PC-9 (cell line): ENCODE measurements at regions not wholly inside any gene's neighbourhood (a gene's known extent, or its start where the extent isn't known, plus 50 kb on each side); places are given as distances from the start of the nearest gene placed in this dataset.

Experiments
- BruUV-seq: library from RNA; stranded (reverse); fragments of 400-500 nt; replicated peaks from 2 replicates; lab custom pipeline; 2021; lab: Mats Ljungman, UMichigan
- CTCF ChIA-PET: fragments of 300-600 bp; sonication (Branson Sonifier 250); formaldehyde crosslinking; loops from one replicate; lab custom pipeline; 2022; ENCODE audit warnings: antibody characterized with exemption; lab: Charles Lee
- POLR2A ChIA-PET: fragments of 300-600 bp; sonication (Branson Sonifier 250); formaldehyde crosslinking; loops from one replicate; lab custom pipeline; 2022; ENCODE audit warnings: antibody characterized with exemption; ENCODE audit not compliant: unreplicated experiment; lab: Charles Lee
- DNase-seq, 2 experiments: peaks; one replicate each; pipeline versions ENCODE4 v3.0.0 to v3.0.0-alpha.2; 2015 to 2022; ENCODE audit warnings: mixed read lengths in 1 of 2
- H2AFZ ChIP-seq: fragments of 200-600 bp; sonication (generic); 2 replicates; pipeline ENCODE4 v1.8.1; 2017; ENCODE audit warnings: antibody characterized with exemption
- H3F3A ChIP-seq: fragments of 200-600 bp; sonication (generic); 2 replicates; pipeline ENCODE4 v1.8.1; 2017; ENCODE audit warnings: antibody characterized with exemption, mild to moderate bottlenecking, low read depth; ENCODE audit not compliant: insufficient read depth
- H3K27ac ChIP-seq: fragments of 200-600 bp; sonication (generic); 2 replicates; pipeline ENCODE4 v1.6.1; 2016; ENCODE audit warnings: mixed run types
- H3K27me3 ChIP-seq: fragments of 200-600 bp; sonication (generic); 2 replicates; pipeline ENCODE4 v1.6.1; 2016; ENCODE audit warnings: low read depth, mixed run types; ENCODE audit not compliant: insufficient read depth
- H3K36me3 ChIP-seq: fragments of 200-600 bp; sonication (generic); 2 replicates; pipeline ENCODE4 v1.6.1; 2016; ENCODE audit warnings: low read depth, mixed run types
- H3K4me1 ChIP-seq: fragments of 200-600 bp; sonication (generic); replicated peaks from 2 replicates; pipeline ENCODE4 v1.6.1; 2016; ENCODE audit warnings: mixed run types; ENCODE audit not compliant: insufficient read depth
- H3K4me2 ChIP-seq: fragments of 200-600 bp; sonication (generic); 2 replicates; pipeline ENCODE4 v1.6.1; 2017; ENCODE audit warnings: mixed run types
- H3K4me3 ChIP-seq: fragments of 200-600 bp; sonication (generic); 2 replicates; pipeline ENCODE4 v1.6.1; 2016; ENCODE audit warnings: mixed run types
- H3K79me2 ChIP-seq: fragments of 200-600 bp; sonication (generic); 2 replicates; pipeline ENCODE4 v1.6.1; 2017; ENCODE audit warnings: low read depth, mixed run types
- H3K9me2 ChIP-seq: fragments of 200-600 bp; sonication (generic); 2 replicates; pipeline ENCODE4 v1.8.1; 2017; ENCODE audit warnings: mild to moderate bottlenecking; ENCODE audit not compliant: insufficient read depth
- H3K9me3 ChIP-seq: fragments of 200-600 bp; sonication (generic); 2 replicates; pipeline ENCODE4 v1.8.1; 2016; ENCODE audit warnings: low read depth; ENCODE audit not compliant: insufficient read depth
- H4K20me1 ChIP-seq: fragments of 200-600 bp; sonication (generic); 2 replicates; pipeline ENCODE4 v1.8.1; 2017; ENCODE audit not compliant: insufficient read depth
- CTCF ChIP-seq: fragments of 200-600 bp; sonication (generic); conservative IDR thresholded peaks from 2 replicates; pipeline ENCODE4 v1.6.1; 2017; ENCODE audit warnings: mixed run types, antibody characterized with exemption, mild to moderate bottlenecking, moderate library complexity
- EZH2 ChIP-seq: fragments of 200-600 bp; sonication (generic); IDR thresholded peaks from 2 replicates; pipeline ENCODE4 v1.8.0; 2017; ENCODE audit warnings: antibody characterized with exemption, low read depth
- intact Hi-C: fragments of 100-400 bp; cut with micrococcal nuclease; formaldehyde crosslinking; loops from one replicate; pipeline ENCODE4 v1.10.0; 2022; ENCODE audit not compliant: unreplicated experiment

GRCh38 chr16:9683677-9684076, 498.6 kb downstream of the GRIN2A start:
- Histone ChIP-seq H3K9me2 (no peaks in the 10 kb centered on the region), H3K4me3 (no peak overlapping the region), H2AFZ (no peak overlapping the region), H3K9me3 (peaks cover 4% of the 10 kb centered on the region; the same call in 1 of the 2 replicates), H3K79me2 (no peaks in the 10 kb centered on the region), H3K27ac (no peak overlapping the region), H3K4me1 (no peaks in the 10 kb centered on the region), H4K20me1 (no peaks in the 10 kb centered on the region), H3K4me2 (no peak overlapping the region), H3F3A (no peaks in the 10 kb centered on the region), H3K36me3 (no peaks in the 10 kb centered on the region), H3K27me3 (peaks cover 18% of the 10 kb centered on the region)
- ChIA-PET POLR2A (no interaction called here), CTCF (no interaction called here)
- no TSS peak for BruUV-seq
- no peak for TF ChIP-seq EZH2
- TF ChIP-seq CTCF, result no peak
- intact Hi-C loops, result no loop called here
- no peak for DNase-seq

GRCh38 chr16:9687737-9688319, 494.4 kb downstream of the GRIN2A start:
- no peaks in the 10 kb centered on the region for H3K4me1 ChIP-seq
- H3K27me3 ChIP-seq, result no peaks in the 10 kb centered on the region; the same call in 1 of the 2 replicates
- H3K36me3 ChIP-seq, result no peaks in the 10 kb centered on the region
- no peaks in the 10 kb centered on the region for H3F3A ChIP-seq
- no peak overlapping the region for H2AFZ ChIP-seq
- H3K4me3 ChIP-seq, result no peak overlapping the region
- no peak overlapping the region for H3K27ac ChIP-seq
- H3K4me2 ChIP-seq, result no peak overlapping the region
- peaks cover 4% of the 10 kb centered on the region; the same call in 1 of the 2 replicates for H3K9me3 ChIP-seq
- no peaks in the 10 kb centered on the region for H3K79me2 ChIP-seq
- BruUV-seq, result no TSS peak
- H4K20me1 ChIP-seq, result no peaks in the 10 kb centered on the region
- no peak for DNase-seq
- ChIA-PET CTCF (no interaction called here), POLR2A (no interaction called here)
- no peaks in the 10 kb centered on the region for H3K9me2 ChIP-seq
- TF ChIP-seq CTCF, result no peak
- TF ChIP-seq EZH2, result no peak
- intact Hi-C loops, result no loop called here

- Histone ChIP-seq H3K4me3 (no peak overlapping the region), H3F3A (no peaks in the 10 kb centered on the region), H4K20me1 (no peaks in the 10 kb centered on the region), H3K4me1 (no peaks in the 10 kb centered on the region), H3K27me3 (no peaks in the 10 kb centered on the region), H3K9me3 (no peaks in the 10 kb centered on the region), H3K4me2 (no peak overlapping the region), H3K79me2 (no peaks in the 10 kb centered on the region), H3K27ac (no peak overlapping the region), H3K9me2 (no peaks in the 10 kb centered on the region), H2AFZ (no peak overlapping the region), H3K36me3 (no peaks in the 10 kb centered on the region)
- intact Hi-C loops, result no loop called here
- POLR2A ChIA-PET, result no interaction called here
- CTCF ChIA-PET, result no interaction called here
- no peak for TF ChIP-seq EZH2
- no peak for TF ChIP-seq CTCF
- no TSS peak for BruUV-seq
- DNase-seq, result no peak
Observed at GRCh38 chr16:9689597-9689996, 492.6 kb downstream of the GRIN2A start.
